ENCODE measurements at regions not wholly inside any gene's neighbourhood (a gene's known extent, or its start where the extent isn't known, plus 50 kb on each side); places are given as distances from the start of the nearest gene placed in this dataset.

DNA sequence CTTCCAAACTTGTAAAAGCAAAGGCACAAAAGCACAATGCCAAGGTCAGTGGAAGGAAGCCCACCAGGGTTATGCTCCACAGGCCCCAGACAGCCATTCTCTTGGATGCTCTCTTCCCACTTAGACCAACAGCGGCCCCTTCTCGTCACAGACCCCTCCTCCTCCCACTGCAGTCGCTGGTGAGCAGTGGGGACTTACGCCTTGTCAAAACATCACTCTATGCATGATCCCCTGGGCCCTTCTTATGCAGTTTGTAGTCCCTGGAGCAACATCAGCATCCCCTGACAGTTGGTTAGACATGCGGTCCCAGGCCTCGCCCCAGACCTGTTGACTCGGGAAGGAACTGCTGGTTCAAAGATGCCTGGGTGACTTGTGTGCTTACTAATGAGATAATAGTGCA, 376.0 kb upstream of the KLHL29 start:
- TF ChIP-seq YY1 (IDR thresholded peaks at IDR 0.05; ENCODE audit: insufficient read depth, insufficient read length) (no peak), SUZ12 (IDR thresholded peaks at IDR 0.05; ENCODE audit: extremely low read depth, insufficient read depth, insufficient read length) (no peak)
